HepG2 (cell line): ENCODE measurements at regions not wholly inside any gene's neighbourhood (a gene's known extent, or its start where the extent isn't known, plus 50 kb on each side); places are given as distances from the start of the nearest gene placed in this dataset.

Source experiments
- ATAC-seq: fragments of 200-7000 bp; cut with Tn5 transposase; 3 replicates; pipeline ENCODE4 v1.9.1; 2020; ENCODE audit warnings: mild to moderate bottlenecking, moderate library complexity
- BruUV-seq: library from RNA; stranded (reverse); fragments of 400-500 nt; replicated peaks from 2 replicates; lab custom pipeline; 2021; lab: Mats Ljungman, UMichigan
- CTCF ChIA-PET: fragments of 300-600 bp; formaldehyde crosslinking; extraction: SDS; loops from one replicate; lab custom pipeline; 2021; ENCODE audit warnings: low total read pairs, inconsistent platforms, low intra/inter-chr PET ratio; lab: Yijun Ruan, JAX
- POLR2A ChIA-PET: fragments of 350-600 bp; sonication (Branson Sonifier 250); formaldehyde crosslinking; loops from one replicate; lab custom pipeline; 2020; ENCODE audit warnings: antibody characterized with exemption, inconsistent platforms; lab: Yijun Ruan, JAX
- DNase-seq: peaks from one replicate; pipeline ENCODE4 v3.0.0-alpha.2; 2015; ENCODE audit warnings: low spot score
- FAIRE-seq: peaks from 3 replicates; lab custom pipeline; 2011; peaks lifted over from hg19 to GRCh38; lab: Jason Lieb, UNC
- H2AFZ ChIP-seq: one replicate; pipeline ENCODE4 v1.6.1; 2011; ENCODE audit warnings: low read length, inconsistent platforms
- H3K27ac ChIP-seq: fragments of 300-600 bp; 3 replicates; pipeline ENCODE4 v1.8.0; 2011; ENCODE audit warnings: mixed run types, mild to moderate bottlenecking, mixed read lengths, low read length, inconsistent platforms; ENCODE audit not compliant: insufficient read depth; ENCODE audit errors: extremely low read length
- H3K27me3 ChIP-seq, 2 experiments: fragments of 200-600 bp in 1 of 2; 2 replicates in 1 of 2; 3 replicates in 1 of 2; pipeline versions ENCODE4 v1.6.0 to v1.8.0; 2011; ENCODE audit warnings: low read length in 2 of 2, mild to moderate bottlenecking in 2 of 2, moderate library complexity in 2 of 2, inconsistent platforms in 1 of 2; ENCODE audit not compliant: insufficient read depth in 2 of 2, control insufficient read depth in 1 of 2
- H3K36me3 ChIP-seq, 2 experiments: fragments of 200-600 bp in 1 of 2; replicated peaks in 1 of 2; 2 replicates in 1 of 2; 3 replicates in 1 of 2; pipeline versions ENCODE4 v1.5.1 to v1.8.0; 2011; ENCODE audit warnings: low read length in 2 of 2, inconsistent platforms in 1 of 2; ENCODE audit not compliant: insufficient read depth in 2 of 2, control insufficient read depth in 1 of 2
- H3K4me1 ChIP-seq: 2 replicates; pipeline ENCODE4 v1.5.1; 2012; ENCODE audit warnings: low read length, inconsistent platforms; ENCODE audit not compliant: insufficient read depth
- H3K4me2 ChIP-seq: 2 replicates; pipeline ENCODE4 v1.6.0; 2011; ENCODE audit warnings: low read depth, low read length, inconsistent platforms
- H3K4me3 ChIP-seq, 3 experiments: fragments of 200-600 bp in 1 of 3; sonication (generic), shearing (Covaris generic) in 1 of 3; replicated peaks in 1 of 3; 2 replicates each; pipeline ENCODE4 v1.5.1; 2011 to 2016; ENCODE audit warnings: low read length in 3 of 3, inconsistent platforms in 2 of 3, low read depth in 2 of 3, mild to moderate bottlenecking in 2 of 3, control low read depth in 1 of 3, mixed read lengths in 1 of 3; ENCODE audit not compliant: insufficient read depth in 1 of 3
- H3K79me2 ChIP-seq: one replicate; pipeline ENCODE4 v1.6.1; 2011; ENCODE audit warnings: low read length, inconsistent platforms; ENCODE audit not compliant: insufficient read depth
- H3K9ac ChIP-seq: 2 replicates; pipeline ENCODE4 v1.6.0; 2011; ENCODE audit warnings: mild to moderate bottlenecking, low read depth, low read length, inconsistent platforms; ENCODE audit not compliant: insufficient read depth
- H3K9me3 ChIP-seq: 2 replicates; pipeline ENCODE4 v1.5.1; 2012; ENCODE audit warnings: mild to moderate bottlenecking, low read length
- H4K20me1 ChIP-seq: 2 replicates; pipeline ENCODE4 v1.6.0; 2011; ENCODE audit warnings: inconsistent platforms, mild to moderate bottlenecking, low read length, moderate library complexity; ENCODE audit not compliant: insufficient read depth
- CBX2 ChIP-seq, 2 experiments: fragments of 200-600 bp in 1 of 2; sonication (generic); formaldehyde crosslinking in 1 of 2; IDR thresholded peaks; 2 replicates each; pipeline versions ENCODE4 v1.7.0 to v1.8.1; 2018 to 2022; ENCODE audit warnings: low read depth in 2 of 2, low read length in 1 of 2, mild to moderate bottlenecking in 1 of 2, missing genetic modification reagents in 1 of 2
- CREB1 ChIP-seq, 2 experiments: fragments of 450-650 bp in 1 of 2; IDR thresholded peaks; 2 replicates each; pipeline ENCODE4 v1.6.1; 2016 to 2017; ENCODE audit warnings: control low read depth in 1 of 2, mild to moderate bottlenecking in 1 of 2, missing compliant biosample characterization in 1 of 2, missing genetic modification characterization in 1 of 2
- CREM ChIP-seq, 2 experiments: sonication (generic) in 1 of 2; formaldehyde crosslinking in 1 of 2; IDR thresholded peaks; 2 replicates each; pipeline versions ENCODE4 v1.4.0 to v1.6.1; 2016 to 2020; ENCODE audit warnings: antibody characterized with exemption in 1 of 2, mild to moderate bottlenecking in 1 of 2, missing genetic modification reagents in 1 of 2
- GABPB1 ChIP-seq: IDR thresholded peaks from 2 replicates; pipeline ENCODE4 v1.6.1; 2016; ENCODE audit warnings: mild to moderate bottlenecking, missing genetic modification reagents, moderate library complexity, missing compliant biosample characterization
- NCOR1 ChIP-seq: fragments of 200-600 bp; sonication (generic); IDR thresholded peaks from 2 replicates; pipeline ENCODE4 v1.7.0; 2017; ENCODE audit warnings: antibody characterized with exemption, low read length, borderline replicate concordance
- SP4 ChIP-seq: sonication (generic); formaldehyde crosslinking; IDR thresholded peaks from 2 replicates; pipeline ENCODE4 v1.8.1; 2023; ENCODE audit warnings: mild to moderate bottlenecking, missing genetic modification reagents
- ZNF432 ChIP-seq: sonication (generic); formaldehyde crosslinking; IDR thresholded peaks from 2 replicates; pipeline ENCODE4 v1.5.0; 2020; ENCODE audit warnings: missing genetic modification reagents, mild to moderate bottlenecking, borderline replicate concordance
- WGBS: methylation state at CpG from one replicate; pipeline ENCODE4 v1.1.6; 2017; ENCODE audit warnings: low lambda C conversion rate; 5-methylcytosine and 5-hydroxymethylcytosine counted together
- in situ Hi-C: cut with HindIII; loops from 2 replicates; pipeline ENCODE4 v1.10.0; 2017; ENCODE audit warnings: low pct_unique_long_range_greater_than_20kb; ENCODE audit not compliant: extremely low pct_ligation_motif_present
- intact Hi-C: fragments of 100-400 bp; cut with micrococcal nuclease; formaldehyde crosslinking; loops from one replicate; pipeline ENCODE4 v1.10.0; 2022; ENCODE audit not compliant: unreplicated experiment
- TF ChIP-seq, protein P1 (sequence below): sonication (generic); formaldehyde crosslinking; IDR thresholded peaks from 2 replicates; pipeline ENCODE4 v1.4.0; 2020; ENCODE audit warnings: mild to moderate bottlenecking, missing genetic modification reagents, borderline replicate concordance
- TF ChIP-seq, protein P2 (sequence below): sonication (generic); formaldehyde crosslinking; IDR thresholded peaks from 2 replicates; pipeline ENCODE4 v1.4.0; 2020; ENCODE audit warnings: missing genetic modification reagents

DNA sequence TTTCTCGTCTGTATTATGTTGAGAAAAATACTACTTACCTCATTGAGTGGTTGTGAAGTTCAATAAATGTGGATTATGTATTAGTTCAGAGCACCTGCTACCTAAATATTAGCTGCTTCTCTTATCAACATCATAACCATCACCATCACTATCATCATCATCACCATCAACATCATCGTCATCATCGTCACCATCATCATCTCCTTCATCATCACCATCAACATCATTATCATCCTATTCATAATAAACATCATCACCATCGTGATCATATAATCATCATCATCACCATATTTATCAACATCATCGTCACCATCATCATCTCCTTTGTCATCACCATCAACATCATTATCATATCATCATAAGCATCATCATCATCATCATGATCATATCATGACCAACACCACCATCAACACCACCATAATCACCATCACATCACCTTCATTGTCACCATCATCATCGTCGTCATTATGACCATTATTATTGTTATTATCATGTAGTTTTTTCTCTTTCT lies 181.0 kb upstream of the ADCY2 start:
- BruUV-seq: no TSS peak
- no peaks in the 10 kb centered on the region for H4K20me1 ChIP-seq
- no peaks in the 10 kb centered on the region for H3K4me1 ChIP-seq
- DNase-seq: no peak
- 1% methylated on average over 7 of the region's 7 CpGs for WGBS
- ATAC-seq: no peak
- no peaks in the 10 kb centered on the region for H3K9me3 ChIP-seq
- H3K4me2 ChIP-seq: no peak overlapping the region
- intact Hi-C loops: no loop called here
- no peaks in the 10 kb centered on the region; a peak in 1 of 5 replicates for H3K27me3 ChIP-seq
- ChIA-PET POLR2A (no interaction called here), CTCF (no interaction called here)
- no peak for TF ChIP-seq CBX2 (IDR thresholded peaks at IDR 0.05; ENCODE audit: low read depth, low read length)
- TF ChIP-seq CBX2 (CRISPR knock-in tag; IDR thresholded peaks at IDR 0.05; ENCODE audit: low read depth): no peak
- TF ChIP-seq CREB1 (IDR thresholded peaks at IDR 0.05): peak; percentile 98
- no peak for TF ChIP-seq CREB1 (CRISPR knock-in tag; IDR thresholded peaks at IDR 0.05)
- no peak overlapping the region for H2AFZ ChIP-seq
- H3K9ac ChIP-seq: no peak overlapping the region
- in situ Hi-C loops: no loop called here
- H3K27ac ChIP-seq: no peak overlapping the region
- H3K4me3 ChIP-seq: no peak overlapping the region
- no peaks in the 10 kb centered on the region for H3K36me3 ChIP-seq
- FAIRE-seq: no peak
- no peaks in the 10 kb centered on the region for H3K79me2 ChIP-seq

DNA sequence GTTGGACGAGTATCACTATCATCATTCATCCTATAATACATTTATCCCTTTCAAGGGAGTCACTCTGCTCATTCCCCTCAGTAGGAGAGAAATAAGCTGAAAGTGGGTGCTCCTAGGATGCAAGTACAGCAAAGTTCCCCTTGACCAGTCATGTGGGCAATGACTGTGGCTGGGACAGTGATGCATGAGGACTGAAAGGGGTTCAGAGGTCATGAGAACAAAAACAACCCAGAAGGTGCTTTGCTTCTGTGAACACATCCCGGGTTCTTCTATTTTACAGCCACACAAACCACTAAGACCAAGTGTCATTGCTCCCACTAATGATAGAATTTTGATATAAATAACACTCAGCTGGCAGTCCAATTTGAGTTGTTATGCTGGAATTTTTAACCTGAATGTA lies 177.8 kb upstream of the ADCY2 start:
- CTCF ChIA-PET: no interaction called here
- H3K27ac ChIP-seq: no peak overlapping the region
- no peak overlapping the region for H3K9ac ChIP-seq
- H3K4me3 ChIP-seq: no peak overlapping the region
- BruUV-seq: no TSS peak
- in situ Hi-C loops (no loop called here), intact Hi-C loops (no loop called here)
- no peaks in the 10 kb centered on the region for H3K4me1 ChIP-seq
- no peak overlapping the region for H2AFZ ChIP-seq
- H4K20me1 ChIP-seq: no peaks in the 10 kb centered on the region
- POLR2A ChIA-PET: no interaction called here
- H3K36me3 ChIP-seq: no peaks in the 10 kb centered on the region
- no peaks in the 10 kb centered on the region for H3K79me2 ChIP-seq
- H3K9me3 ChIP-seq: no peaks in the 10 kb centered on the region
- H3K27me3 ChIP-seq: no peaks in the 10 kb centered on the region; a peak in 1 of 5 replicates
- ATAC-seq (no peak), FAIRE-seq (no peak), DNase-seq (no peak)
- WGBS: 0% methylated on average over 2 of the region's 2 CpGs
- H3K4me2 ChIP-seq: no peak overlapping the region
- TF ChIP-seq, protein P1, sequence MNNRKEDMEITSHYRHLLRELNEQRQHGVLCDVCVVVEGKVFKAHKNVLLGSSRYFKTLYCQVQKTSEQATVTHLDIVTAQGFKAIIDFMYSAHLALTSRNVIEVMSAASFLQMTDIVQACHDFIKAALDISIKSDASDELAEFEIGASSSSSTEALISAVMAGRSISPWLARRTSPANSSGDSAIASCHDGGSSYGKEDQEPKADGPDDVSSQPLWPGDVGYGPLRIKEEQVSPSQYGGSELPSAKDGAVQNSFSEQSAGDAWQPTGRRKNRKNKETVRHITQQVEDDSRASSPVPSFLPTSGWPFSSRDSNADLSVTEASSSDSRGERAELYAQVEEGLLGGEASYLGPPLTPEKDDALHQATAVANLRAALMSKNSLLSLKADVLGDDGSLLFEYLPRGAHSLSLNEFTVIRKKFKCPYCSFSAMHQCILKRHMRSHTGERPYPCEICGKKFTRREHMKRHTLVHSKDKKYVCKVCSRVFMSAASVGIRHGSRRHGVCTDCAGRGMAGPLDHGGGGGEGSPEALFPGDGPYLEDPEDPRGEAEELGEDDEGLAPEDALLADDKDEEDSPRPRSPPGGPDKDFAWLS (CRISPR knock-in tag): no peak
- TF ChIP-seq ZNF432 (CRISPR knock-in tag) (no peak), NCOR1 (no peak), CREM (IDR thresholded peaks at IDR 0.05) (no peak), CREM (CRISPR knock-in tag; IDR thresholded peaks at IDR 0.05) (no peak), SP4 (CRISPR knock-in tag) (no peak), GABPB1 (CRISPR knock-in tag) (no peak)
- TF ChIP-seq, protein P2, sequence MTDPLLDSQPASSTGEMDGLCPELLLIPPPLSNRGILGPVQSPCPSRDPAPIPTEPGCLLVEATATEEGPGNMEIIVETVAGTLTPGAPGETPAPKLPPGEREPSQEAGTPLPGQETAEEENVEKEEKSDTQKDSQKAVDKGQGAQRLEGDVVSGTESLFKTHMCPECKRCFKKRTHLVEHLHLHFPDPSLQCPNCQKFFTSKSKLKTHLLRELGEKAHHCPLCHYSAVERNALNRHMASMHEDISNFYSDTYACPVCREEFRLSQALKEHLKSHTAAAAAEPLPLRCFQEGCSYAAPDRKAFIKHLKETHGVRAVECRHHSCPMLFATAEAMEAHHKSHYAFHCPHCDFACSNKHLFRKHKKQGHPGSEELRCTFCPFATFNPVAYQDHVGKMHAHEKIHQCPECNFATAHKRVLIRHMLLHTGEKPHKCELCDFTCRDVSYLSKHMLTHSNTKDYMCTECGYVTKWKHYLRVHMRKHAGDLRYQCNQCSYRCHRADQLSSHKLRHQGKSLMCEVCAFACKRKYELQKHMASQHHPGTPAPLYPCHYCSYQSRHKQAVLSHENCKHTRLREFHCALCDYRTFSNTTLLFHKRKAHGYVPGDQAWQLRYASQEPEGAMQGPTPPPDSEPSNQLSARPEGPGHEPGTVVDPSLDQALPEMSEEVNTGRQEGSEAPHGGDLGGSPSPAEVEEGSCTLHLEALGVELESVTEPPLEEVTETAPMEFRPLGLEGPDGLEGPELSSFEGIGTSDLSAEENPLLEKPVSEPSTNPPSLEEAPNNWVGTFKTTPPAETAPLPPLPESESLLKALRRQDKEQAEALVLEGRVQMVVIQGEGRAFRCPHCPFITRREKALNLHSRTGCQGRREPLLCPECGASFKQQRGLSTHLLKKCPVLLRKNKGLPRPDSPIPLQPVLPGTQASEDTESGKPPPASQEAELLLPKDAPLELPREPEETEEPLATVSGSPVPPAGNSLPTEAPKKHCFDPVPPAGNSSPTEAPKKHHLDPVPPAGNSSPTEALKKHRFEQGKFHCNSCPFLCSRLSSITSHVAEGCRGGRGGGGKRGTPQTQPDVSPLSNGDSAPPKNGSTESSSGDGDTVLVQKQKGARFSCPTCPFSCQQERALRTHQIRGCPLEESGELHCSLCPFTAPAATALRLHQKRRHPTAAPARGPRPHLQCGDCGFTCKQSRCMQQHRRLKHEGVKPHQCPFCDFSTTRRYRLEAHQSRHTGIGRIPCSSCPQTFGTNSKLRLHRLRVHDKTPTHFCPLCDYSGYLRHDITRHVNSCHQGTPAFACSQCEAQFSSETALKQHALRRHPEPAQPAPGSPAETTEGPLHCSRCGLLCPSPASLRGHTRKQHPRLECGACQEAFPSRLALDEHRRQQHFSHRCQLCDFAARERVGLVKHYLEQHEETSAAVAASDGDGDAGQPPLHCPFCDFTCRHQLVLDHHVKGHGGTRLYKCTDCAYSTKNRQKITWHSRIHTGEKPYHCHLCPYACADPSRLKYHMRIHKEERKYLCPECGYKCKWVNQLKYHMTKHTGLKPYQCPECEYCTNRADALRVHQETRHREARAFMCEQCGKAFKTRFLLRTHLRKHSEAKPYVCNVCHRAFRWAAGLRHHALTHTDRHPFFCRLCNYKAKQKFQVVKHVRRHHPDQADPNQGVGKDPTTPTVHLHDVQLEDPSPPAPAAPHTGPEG: no peak
